ENCODE measurements at regions not wholly inside any gene's neighbourhood (a gene's known extent, or its start where the extent isn't known, plus 50 kb on each side); places are given as distances from the start of the nearest gene placed in this dataset.

GRCh38 chr4:64489628-64490027 is 80.4 kb upstream of the TECRL start:
- no peak for TF ChIP-seq CTCF (IDR thresholded peaks at IDR 0.05)
- no peak for TF ChIP-seq EZH2 (IDR thresholded peaks at IDR 0.05; ENCODE audit: borderline replicate concordance, insufficient read depth, low read depth, low read length, poor library complexity, severe bottlenecking)

All from B cell (primary cell).